ENCODE measurements at regions not wholly inside any gene's neighbourhood (a gene's known extent, or its start where the extent isn't known, plus 50 kb on each side); places are given as distances from the start of the nearest gene placed in this dataset.

DNA sequence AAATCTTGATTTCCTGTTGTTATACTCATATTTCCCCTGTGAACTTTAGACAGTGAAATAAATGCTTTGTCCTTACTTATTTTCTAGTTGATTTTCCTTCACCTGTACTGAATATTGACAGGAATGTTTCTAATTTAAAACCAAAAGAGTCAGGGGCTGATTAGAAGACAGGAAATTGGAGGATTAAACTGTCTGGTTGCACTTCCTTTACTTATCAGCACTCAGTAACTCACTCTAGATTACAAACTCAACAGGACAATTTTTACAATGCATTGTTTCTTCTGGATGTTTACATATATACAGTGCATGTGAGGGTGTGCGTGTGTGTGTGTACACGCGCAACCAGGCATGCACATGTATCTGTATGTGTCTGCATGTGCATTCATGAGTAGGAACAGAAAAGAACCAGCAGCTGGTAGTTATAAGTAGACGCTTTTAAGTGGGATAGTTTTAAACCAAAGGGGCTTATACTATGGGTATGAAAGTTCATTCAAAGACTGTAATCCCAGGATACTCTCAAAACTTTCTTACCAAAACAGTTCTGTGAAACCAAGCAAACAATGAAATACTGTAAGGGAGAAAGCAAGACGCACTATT is 212.0 kb upstream of the NFIA start:
- TF ChIP-seq, protein P1, sequence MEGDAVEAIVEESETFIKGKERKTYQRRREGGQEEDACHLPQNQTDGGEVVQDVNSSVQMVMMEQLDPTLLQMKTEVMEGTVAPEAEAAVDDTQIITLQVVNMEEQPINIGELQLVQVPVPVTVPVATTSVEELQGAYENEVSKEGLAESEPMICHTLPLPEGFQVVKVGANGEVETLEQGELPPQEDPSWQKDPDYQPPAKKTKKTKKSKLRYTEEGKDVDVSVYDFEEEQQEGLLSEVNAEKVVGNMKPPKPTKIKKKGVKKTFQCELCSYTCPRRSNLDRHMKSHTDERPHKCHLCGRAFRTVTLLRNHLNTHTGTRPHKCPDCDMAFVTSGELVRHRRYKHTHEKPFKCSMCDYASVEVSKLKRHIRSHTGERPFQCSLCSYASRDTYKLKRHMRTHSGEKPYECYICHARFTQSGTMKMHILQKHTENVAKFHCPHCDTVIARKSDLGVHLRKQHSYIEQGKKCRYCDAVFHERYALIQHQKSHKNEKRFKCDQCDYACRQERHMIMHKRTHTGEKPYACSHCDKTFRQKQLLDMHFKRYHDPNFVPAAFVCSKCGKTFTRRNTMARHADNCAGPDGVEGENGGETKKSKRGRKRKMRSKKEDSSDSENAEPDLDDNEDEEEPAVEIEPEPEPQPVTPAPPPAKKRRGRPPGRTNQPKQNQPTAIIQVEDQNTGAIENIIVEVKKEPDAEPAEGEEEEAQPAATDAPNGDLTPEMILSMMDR (IDR thresholded peaks at IDR 0.05; ENCODE audit: unreplicated experiment) = no peak
- Mint-ChIP-seq H3K4me3 (ENCODE audit: unreplicated experiment) (no peak overlapping the region), H3K9me3 (ENCODE audit: unreplicated experiment) (no peaks in the 10 kb centered on the region), H3K27ac (ENCODE audit: unreplicated experiment) (peak overlapping the region; percentile 44), H3K36me3 (ENCODE audit: low read depth, unreplicated experiment) (no peaks in the 10 kb centered on the region), H3K27me3 (ENCODE audit: unreplicated experiment) (no peaks in the 10 kb centered on the region), H3K4me1 (ENCODE audit: unreplicated experiment) (peaks cover 16% of the 10 kb centered on the region)
- no peak for DNase-seq (ENCODE audit: low spot score)

DNA sequence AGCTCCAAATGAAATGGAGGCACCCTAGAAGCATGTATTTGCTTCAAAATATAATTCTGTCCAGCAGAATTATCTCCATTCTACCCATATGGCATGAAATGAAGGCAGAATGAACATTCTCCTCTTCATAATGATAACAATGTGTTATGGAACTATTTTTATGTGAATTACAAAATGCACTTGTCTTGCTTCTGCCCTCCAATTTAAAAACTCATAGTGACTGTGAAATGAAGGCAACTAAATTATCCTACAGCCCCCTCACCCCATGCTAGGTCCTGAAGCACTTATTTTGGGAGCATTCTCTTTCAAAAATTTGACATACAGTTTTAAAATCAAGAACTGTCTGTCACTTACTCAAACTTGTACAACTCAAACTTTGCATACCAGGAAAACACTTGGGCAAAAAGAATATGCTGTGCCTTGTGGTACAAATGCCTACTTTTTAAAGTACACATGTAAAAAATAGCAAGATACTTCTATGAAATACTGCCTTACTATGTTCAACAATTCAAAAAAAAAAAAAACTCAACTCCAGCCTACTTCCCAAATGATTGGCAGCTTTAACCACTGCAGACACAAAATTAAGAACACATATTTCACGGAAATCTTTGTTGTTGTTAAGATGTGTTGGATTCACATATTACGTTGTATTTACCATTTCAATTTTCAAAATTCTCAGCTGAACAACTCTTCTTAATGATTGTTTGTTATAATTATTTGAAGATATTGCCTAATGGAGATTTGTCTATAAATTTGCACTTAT is 213.3 kb upstream of the NFIA start:
- Mint-ChIP-seq H3K4me1 (ENCODE audit: unreplicated experiment) (peaks cover 16% of the 10 kb centered on the region), H3K4me3 (ENCODE audit: unreplicated experiment) (no peak overlapping the region), H3K36me3 (ENCODE audit: low read depth, unreplicated experiment) (no peaks in the 10 kb centered on the region), H3K9me3 (ENCODE audit: unreplicated experiment) (no peaks in the 10 kb centered on the region), H3K27me3 (ENCODE audit: unreplicated experiment) (no peaks in the 10 kb centered on the region), H3K27ac (ENCODE audit: unreplicated experiment) (no peak overlapping the region)
- DNase-seq (ENCODE audit: low spot score) = no peak
- TF ChIP-seq, protein P1 (IDR thresholded peaks at IDR 0.05; ENCODE audit: unreplicated experiment) = no peak

DNA sequence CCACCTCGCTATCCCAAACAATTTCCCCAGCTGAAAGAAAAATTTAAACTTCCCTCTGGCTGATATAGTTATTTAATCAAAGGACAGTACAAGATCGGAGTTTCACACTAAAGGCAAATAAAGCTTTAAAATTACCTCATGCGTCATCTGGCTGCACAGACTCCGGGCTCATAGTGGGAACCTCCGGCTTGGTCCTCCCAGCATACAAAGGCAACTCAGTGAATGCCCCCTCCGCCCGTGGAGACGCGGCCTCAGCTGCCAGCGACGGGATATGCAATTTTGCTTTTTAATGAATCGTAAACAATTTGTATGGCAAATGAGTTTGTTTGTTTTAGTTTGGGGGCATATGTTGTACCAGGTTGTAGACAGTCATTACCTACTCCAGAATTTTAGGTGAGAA is 214.6 kb upstream of the NFIA start:
- peaks cover 16% of the 10 kb centered on the region for H3K4me1 Mint-ChIP-seq (ENCODE audit: unreplicated experiment)
- peaks cover under 1% of the 10 kb centered on the region for H3K27me3 Mint-ChIP-seq (ENCODE audit: unreplicated experiment)
- TF ChIP-seq, protein P1 (IDR thresholded peaks at IDR 0.05; ENCODE audit: unreplicated experiment) = no peak
- H3K27ac Mint-ChIP-seq (ENCODE audit: unreplicated experiment) = no peak overlapping the region
- no peaks in the 10 kb centered on the region for H3K36me3 Mint-ChIP-seq (ENCODE audit: low read depth, unreplicated experiment)
- H3K4me3 Mint-ChIP-seq (ENCODE audit: unreplicated experiment) = no peak overlapping the region
- H3K9me3 Mint-ChIP-seq (ENCODE audit: unreplicated experiment) = no peaks in the 10 kb centered on the region
- no peak for DNase-seq (ENCODE audit: low spot score)

DNA sequence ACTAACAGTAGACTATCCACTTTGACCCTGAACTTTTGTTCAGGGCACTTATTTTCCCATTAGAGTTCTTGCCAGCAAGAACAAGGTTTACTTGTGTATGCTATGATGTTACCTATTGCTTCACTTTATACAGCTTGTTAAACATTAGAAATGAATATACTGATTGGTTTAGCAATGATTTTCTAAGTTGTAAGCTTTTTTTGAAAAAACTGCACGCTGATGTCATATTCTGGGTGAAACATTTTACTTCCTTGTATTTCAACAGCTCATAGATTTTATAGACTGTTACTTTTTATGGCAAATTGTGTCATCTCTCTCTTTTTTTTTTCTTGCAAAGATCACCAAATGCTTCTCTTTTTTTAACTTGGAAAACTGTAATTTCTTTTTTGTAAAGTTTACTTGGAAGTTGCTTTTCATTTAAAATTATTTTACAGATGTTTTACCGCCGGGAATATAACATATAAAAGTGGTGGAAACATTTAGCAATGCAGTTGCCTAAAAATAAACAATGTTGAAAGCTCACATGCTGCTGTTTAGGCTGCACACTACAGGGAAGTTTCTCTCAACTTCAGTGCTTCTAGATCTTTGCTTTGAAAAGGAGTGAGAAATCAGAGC is 215.3 kb upstream of the NFIA start:
- Mint-ChIP-seq H3K4me3 (ENCODE audit: unreplicated experiment) (no peak overlapping the region), H3K4me1 (ENCODE audit: unreplicated experiment) (peaks cover 20% of the 10 kb centered on the region), H3K27me3 (ENCODE audit: unreplicated experiment) (peaks cover 2% of the 10 kb centered on the region), H3K27ac (ENCODE audit: unreplicated experiment) (no peak overlapping the region), H3K36me3 (ENCODE audit: low read depth, unreplicated experiment) (no peaks in the 10 kb centered on the region), H3K9me3 (ENCODE audit: unreplicated experiment) (no peaks in the 10 kb centered on the region)
- TF ChIP-seq, protein P1 (IDR thresholded peaks at IDR 0.05; ENCODE audit: unreplicated experiment) = no peak
- DNase-seq (ENCODE audit: low spot score) = no peak

Measured in endothelial cell (in vitro differentiated cells).